Retinal pigment epithelial cell (primary cell): ENCODE measurements at regions not wholly inside any gene's neighbourhood (a gene's known extent, or its start where the extent isn't known, plus 50 kb on each side); places are given as distances from the start of the nearest gene placed in this dataset.

Experiments used
- DNase-seq: peaks from one replicate; pipeline ENCODE4 v3.0.0-alpha.2; 2010; ENCODE audit warnings: low read depth
- H3K4me3 ChIP-seq: 2 replicates; pipeline ENCODE4 v1.5.1; 2011; ENCODE audit warnings: mild to moderate bottlenecking, low read length, control low read depth, moderate library complexity
- TF ChIP-seq, protein P1 (sequence below): conservative IDR thresholded peaks from 2 replicates; pipeline ENCODE4 v1.5.1; 2011; ENCODE audit warnings: low read depth, low read length, control low read depth, inconsistent platforms

DNA sequence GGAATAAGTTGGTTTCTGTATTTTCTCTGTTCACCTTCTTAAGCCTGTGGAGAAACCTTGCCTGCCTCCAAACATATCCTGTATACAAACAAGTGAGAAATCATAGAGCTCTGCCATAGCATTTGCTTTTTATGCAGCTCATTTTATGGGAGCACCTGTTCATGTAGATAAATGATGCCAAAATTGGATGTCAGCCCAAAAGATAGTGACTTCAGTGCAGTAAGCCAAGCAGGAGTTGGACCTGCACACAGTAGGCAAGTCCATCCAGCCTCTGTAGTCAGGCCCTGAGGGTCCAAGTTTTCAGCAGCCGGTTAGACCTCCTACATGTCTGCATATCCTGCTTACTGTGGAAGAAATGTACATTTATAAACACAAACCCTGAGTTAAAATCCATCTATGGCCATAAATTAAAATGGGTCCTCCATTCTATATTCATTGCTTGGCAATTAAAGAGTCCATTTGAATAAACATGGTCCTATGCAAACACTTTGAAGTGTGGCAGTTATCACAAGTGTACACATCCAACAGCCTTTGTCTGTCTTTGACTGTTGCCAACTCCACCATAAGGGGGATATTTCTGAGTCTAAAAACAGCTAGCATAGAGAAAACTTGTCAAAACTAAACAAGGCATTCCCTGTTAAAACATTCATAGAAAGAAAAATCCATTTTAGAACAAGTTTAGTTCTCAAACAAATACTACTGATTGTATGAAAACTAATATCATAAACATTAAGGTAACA is 847.8 kb downstream of the RPS29 start:
- no peak overlapping the region for H3K4me3 ChIP-seq
- TF ChIP-seq, protein P1, sequence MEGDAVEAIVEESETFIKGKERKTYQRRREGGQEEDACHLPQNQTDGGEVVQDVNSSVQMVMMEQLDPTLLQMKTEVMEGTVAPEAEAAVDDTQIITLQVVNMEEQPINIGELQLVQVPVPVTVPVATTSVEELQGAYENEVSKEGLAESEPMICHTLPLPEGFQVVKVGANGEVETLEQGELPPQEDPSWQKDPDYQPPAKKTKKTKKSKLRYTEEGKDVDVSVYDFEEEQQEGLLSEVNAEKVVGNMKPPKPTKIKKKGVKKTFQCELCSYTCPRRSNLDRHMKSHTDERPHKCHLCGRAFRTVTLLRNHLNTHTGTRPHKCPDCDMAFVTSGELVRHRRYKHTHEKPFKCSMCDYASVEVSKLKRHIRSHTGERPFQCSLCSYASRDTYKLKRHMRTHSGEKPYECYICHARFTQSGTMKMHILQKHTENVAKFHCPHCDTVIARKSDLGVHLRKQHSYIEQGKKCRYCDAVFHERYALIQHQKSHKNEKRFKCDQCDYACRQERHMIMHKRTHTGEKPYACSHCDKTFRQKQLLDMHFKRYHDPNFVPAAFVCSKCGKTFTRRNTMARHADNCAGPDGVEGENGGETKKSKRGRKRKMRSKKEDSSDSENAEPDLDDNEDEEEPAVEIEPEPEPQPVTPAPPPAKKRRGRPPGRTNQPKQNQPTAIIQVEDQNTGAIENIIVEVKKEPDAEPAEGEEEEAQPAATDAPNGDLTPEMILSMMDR = no peak
- no peak for DNase-seq

DNA sequence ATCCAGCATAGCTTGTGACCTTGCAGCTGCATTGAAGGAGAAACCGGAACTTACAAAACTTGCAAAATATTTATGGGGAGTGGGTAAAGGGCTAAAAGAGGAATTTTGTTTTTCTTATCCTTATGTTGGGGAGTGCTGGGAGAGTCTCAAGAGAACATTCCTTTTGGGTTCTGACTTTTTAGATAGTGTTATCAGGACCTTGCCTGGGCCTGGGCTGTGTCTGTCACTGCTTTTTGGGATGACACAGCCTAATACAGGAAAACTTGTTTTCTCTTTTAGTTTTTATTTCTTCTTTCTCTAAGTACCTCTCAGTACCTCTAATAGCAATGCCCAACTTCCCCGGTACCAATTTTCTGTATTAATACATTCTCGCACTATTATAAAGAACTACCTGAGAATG is 850.6 kb downstream of the RPS29 start:
- TF ChIP-seq, protein P1 = no peak
- no peak overlapping the region for H3K4me3 ChIP-seq
- no peak for DNase-seq

GRCh38 chr14:48731260-48731659 is 854.9 kb downstream of the RPS29 start:
- TF ChIP-seq, protein P1 = no peak
- H3K4me3 ChIP-seq = no peak overlapping the region
- no peak for DNase-seq

DNA sequence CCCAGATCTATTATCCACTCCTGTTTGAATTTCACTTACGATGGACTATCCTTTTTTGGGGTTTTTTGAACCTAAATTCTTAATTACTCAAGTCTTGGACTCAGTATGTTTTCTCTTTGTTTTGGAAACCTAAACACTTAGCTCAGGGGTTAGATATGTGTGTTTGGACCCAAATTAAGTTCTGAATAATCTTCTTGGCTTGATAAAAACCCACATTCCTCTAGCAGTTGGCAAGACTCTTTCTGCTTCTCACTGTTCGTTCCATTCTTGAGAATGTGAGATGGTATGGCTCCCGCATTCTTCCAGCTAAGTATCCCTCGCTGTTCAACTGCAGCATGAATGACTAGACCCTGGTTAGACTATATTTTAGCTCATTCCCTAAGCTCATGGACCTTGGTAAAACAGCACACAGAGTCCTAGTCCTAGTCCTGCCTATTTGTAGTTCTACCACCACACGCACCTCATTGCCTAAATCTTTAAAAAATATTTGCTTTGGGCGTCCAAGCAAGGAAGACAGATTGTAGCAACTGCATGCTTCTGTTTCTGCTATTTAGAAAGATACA is 860.0 kb downstream of the RPS29 start:
- TF ChIP-seq, protein P1 = no peak

GRCh38 chr14:48725051-48725734 is 861.0 kb downstream of the RPS29 start:
- no peak for DNase-seq
- H3K4me3 ChIP-seq = no peak overlapping the region
- TF ChIP-seq, protein P1 = no peak

More for the DNA sequence above, 860.0 kb downstream of the RPS29 start:
- no peak overlapping the region for H3K4me3 ChIP-seq
- DNase-seq = no peak

DNA sequence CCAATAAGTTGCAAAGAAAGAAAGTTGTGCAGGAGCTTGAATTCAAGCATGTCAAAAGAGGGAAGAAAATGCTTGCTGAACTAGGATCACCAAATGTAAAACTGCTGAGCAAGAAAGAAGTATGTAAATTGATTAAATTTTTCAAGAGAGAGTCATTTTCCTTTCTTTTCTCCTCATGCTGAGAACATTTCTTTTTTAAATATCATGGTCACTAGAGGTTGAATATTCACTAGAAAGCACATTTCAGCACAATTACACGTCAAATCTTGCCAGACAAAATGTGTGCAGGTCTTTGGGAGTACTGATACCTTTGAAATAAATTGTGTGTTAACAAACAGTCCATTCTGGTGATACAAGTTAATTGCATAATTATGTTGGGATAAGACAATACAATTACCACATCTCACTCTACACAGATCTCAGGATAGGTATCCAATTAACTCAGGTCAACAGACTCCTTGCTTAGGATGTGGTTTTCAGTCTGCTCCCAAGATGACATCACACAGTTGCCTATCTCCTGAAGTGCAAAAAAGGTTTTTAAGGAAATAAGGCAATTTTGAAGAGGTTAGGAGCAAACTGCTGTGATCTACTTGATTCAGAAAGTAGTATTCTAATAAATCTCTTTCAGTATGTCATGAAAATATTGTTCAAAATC is 862.2 kb downstream of the RPS29 start:
- H3K4me3 ChIP-seq = no peak overlapping the region
- TF ChIP-seq, protein P1 = no peak
- DNase-seq = no peak
